ENCODE measurements at regions not wholly inside any gene's neighbourhood (a gene's known extent, or its start where the extent isn't known, plus 50 kb on each side); places are given as distances from the start of the nearest gene placed in this dataset.

DNA sequence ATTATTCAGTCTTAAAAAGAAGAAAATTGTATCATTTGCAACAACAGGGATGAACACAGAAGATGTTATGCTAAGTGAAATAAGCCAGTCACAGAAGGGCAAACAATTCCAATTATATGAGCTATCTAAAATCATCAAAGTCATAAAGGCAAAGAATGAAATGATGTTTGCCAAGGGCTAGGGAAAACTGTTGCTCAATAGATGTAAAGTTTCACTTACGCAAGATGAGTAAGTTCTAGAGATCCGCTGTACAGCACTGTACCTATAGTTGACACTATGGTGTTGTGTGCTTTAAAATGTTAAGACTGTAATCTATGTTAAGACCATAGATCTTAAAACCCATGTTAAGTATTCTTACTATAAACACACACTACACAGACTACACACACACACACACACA, 904.6 kb upstream of the LRRN3 start:
- no peak for DNase-seq (ENCODE audit: low read depth)
- TF ChIP-seq, protein P1, sequence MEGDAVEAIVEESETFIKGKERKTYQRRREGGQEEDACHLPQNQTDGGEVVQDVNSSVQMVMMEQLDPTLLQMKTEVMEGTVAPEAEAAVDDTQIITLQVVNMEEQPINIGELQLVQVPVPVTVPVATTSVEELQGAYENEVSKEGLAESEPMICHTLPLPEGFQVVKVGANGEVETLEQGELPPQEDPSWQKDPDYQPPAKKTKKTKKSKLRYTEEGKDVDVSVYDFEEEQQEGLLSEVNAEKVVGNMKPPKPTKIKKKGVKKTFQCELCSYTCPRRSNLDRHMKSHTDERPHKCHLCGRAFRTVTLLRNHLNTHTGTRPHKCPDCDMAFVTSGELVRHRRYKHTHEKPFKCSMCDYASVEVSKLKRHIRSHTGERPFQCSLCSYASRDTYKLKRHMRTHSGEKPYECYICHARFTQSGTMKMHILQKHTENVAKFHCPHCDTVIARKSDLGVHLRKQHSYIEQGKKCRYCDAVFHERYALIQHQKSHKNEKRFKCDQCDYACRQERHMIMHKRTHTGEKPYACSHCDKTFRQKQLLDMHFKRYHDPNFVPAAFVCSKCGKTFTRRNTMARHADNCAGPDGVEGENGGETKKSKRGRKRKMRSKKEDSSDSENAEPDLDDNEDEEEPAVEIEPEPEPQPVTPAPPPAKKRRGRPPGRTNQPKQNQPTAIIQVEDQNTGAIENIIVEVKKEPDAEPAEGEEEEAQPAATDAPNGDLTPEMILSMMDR (IDR thresholded peaks at IDR 0.05; ENCODE audit: control insufficient read depth, insufficient read depth, low read depth, low read length, missing control alignments), result no peak
- H3K4me3 ChIP-seq (ENCODE audit: control insufficient read depth, low read depth, low read length), result no peak overlapping the region

- TF ChIP-seq, protein P1 (IDR thresholded peaks at IDR 0.05; ENCODE audit: control insufficient read depth, insufficient read depth, low read depth, low read length, missing control alignments), result no peak
- DNase-seq (ENCODE audit: low read depth), result no peak
- H3K4me3 ChIP-seq (ENCODE audit: control insufficient read depth, low read depth, low read length), result no peak overlapping the region
Measured at GRCh38 chr7:110187877-110188554, 902.9 kb upstream of the LRRN3 start.

GRCh38 chr7:110204527-110204926, 886.4 kb upstream of the LRRN3 start:
- H3K4me3 ChIP-seq (ENCODE audit: control insufficient read depth, low read depth, low read length), result no peak overlapping the region
- TF ChIP-seq, protein P1 (IDR thresholded peaks at IDR 0.05; ENCODE audit: control insufficient read depth, insufficient read depth, low read depth, low read length, missing control alignments), result no peak
- DNase-seq (ENCODE audit: low read depth), result no peak

GRCh38 chr7:110205899-110206298, 885.0 kb upstream of the LRRN3 start:
- no peak overlapping the region for H3K4me3 ChIP-seq (ENCODE audit: control insufficient read depth, low read depth, low read length)
- TF ChIP-seq, protein P1 (IDR thresholded peaks at IDR 0.05; ENCODE audit: control insufficient read depth, insufficient read depth, low read depth, low read length, missing control alignments), result no peak
- DNase-seq (ENCODE audit: low read depth), result no peak

GRCh38 chr7:110209884-110210283, 881.0 kb upstream of the LRRN3 start:
- TF ChIP-seq, protein P1 (IDR thresholded peaks at IDR 0.05; ENCODE audit: control insufficient read depth, insufficient read depth, low read depth, low read length, missing control alignments), result no peak
- no peak overlapping the region for H3K4me3 ChIP-seq (ENCODE audit: control insufficient read depth, low read depth, low read length)
- DNase-seq (ENCODE audit: low read depth), result no peak

DNA sequence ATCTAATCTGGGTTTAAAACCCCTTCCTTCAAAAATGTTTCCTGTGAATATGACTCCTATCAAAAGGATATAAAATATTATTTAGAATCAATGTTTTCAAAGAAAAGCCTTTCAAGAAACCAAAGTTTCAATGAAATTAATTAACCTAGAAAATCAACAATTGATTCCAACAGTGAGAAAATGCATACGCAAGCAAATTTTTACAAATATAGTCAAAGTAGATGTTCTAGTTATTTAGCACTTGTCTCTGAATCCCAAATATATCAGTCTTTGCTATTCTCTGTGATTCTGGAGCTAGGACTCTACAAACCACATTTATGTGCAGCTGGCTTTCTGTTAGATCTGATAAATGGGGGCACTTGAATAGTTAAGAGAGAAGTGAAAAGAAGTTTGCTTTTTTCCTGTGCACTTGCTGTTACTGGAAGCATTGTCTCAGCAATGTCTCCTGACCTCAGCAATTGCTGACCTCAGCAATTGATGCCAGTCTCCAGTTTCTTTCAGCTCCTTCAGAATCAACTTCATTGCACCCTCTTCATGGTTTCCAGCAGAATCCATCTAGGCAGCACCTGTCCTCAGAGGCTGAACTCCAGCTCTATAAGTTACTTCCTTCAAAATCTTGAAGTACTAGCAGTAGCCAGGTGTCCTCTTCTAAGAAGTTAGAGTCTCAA, 879.9 kb upstream of the LRRN3 start:
- DNase-seq (ENCODE audit: low read depth), result no peak
- no peak overlapping the region for H3K4me3 ChIP-seq (ENCODE audit: control insufficient read depth, low read depth, low read length)
- TF ChIP-seq, protein P1 (IDR thresholded peaks at IDR 0.05; ENCODE audit: control insufficient read depth, insufficient read depth, low read depth, low read length, missing control alignments), result no peak

Measured in AG09309 (cell line).